ENCODE measurements at regions not wholly inside any gene's neighbourhood (a gene's known extent, or its start where the extent isn't known, plus 50 kb on each side); places are given as distances from the start of the nearest gene placed in this dataset.

GRCh38 chr6:126245077-126245476, 94.8 kb upstream of the CENPW start (continued):
- no peak for TF ChIP-seq ATF6 (CRISPR knock-in tag; IDR thresholded peaks at IDR 0.05)

DNA sequence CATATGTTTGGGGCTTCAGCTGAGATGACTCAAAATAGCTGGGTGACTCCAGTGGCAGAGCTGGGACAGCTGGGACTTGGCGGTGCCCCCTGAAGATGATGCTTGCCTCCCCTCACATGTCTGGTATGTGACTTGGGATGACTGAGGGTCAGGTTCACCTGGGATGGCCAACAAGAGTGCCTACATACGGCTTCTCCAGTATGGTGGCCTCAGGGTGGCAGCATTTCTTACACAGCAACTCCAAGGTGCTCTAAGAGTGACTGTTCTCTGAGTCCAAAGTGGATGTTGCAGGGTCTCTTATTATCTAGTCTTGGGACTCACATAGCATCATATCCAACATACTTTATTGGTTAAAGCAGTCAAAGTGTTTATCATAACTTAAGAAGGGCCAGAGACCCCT, 87.8 kb upstream of the CENPW start:
- Mint-ChIP-seq H3K4me1 (0 out of 2 replicates have a peak, but pooled peaks cover 3% of the 10 kb centered on the region), H3K4me3 (no peak overlapping the region), H3K27ac (no peak overlapping the region), H3K36me3 (no peaks in the 10 kb centered on the region), H3K27me3 (ENCODE audit: low read depth) (no peaks in the 10 kb centered on the region), H3K9me3 (peaks cover 2% of the 10 kb centered on the region)
- ChIA-PET POLR2A (no interaction called here), CTCF (interaction anchor here (0.8 kb wide), 1 partner anchor 9 kb away, joined by 3 read pairs; no protein-coding TSS in a partner anchor)
- DNase-seq (ENCODE audit: low spot score) (peak; percentile 31), ATAC-seq (peak; percentile 97)
- TF ChIP-seq CTCF (IDR thresholded peaks at IDR 0.05) (no peak), NFYB (CRISPR knock-in tag; conservative IDR thresholded peaks at IDR 0.05; ENCODE audit: low read depth) (no peak), JAZF1 (CRISPR knock-in tag; IDR thresholded peaks at IDR 0.05) (no peak), NR3C1 (CRISPR knock-in tag; conservative IDR thresholded peaks at IDR 0.05; ENCODE audit: low read depth) (no peak), CBFB (CRISPR knock-in tag; IDR thresholded peaks at IDR 0.05; ENCODE audit: low read depth) (no peak), PRRX2 (CRISPR knock-in tag; IDR thresholded peaks at IDR 0.05) (no peak), RELA (CRISPR knock-in tag; IDR thresholded peaks at IDR 0.05; ENCODE audit: borderline replicate concordance) (no peak), GRHL2 (CRISPR knock-in tag; IDR thresholded peaks at IDR 0.05; ENCODE audit: insufficient replicate concordance, severe bottlenecking) (no peak), ATF1 (CRISPR knock-in tag; IDR thresholded peaks at IDR 0.05) (no peak), ERG (CRISPR knock-in tag; IDR thresholded peaks at IDR 0.05) (no peak), NFATC4 (CRISPR knock-in tag; IDR thresholded peaks at IDR 0.05) (no peak), SMAD4 (CRISPR knock-in tag; IDR thresholded peaks at IDR 0.05) (no peak), ATF3 (CRISPR knock-in tag; conservative IDR thresholded peaks at IDR 0.05) (no peak), GTF2I (CRISPR knock-in tag; conservative IDR thresholded peaks at IDR 0.05) (no peak), ZNF121 (CRISPR knock-in tag; IDR thresholded peaks at IDR 0.05) (no peak), CREB1 (CRISPR knock-in tag; IDR thresholded peaks at IDR 0.05) (no peak), ATF6 (CRISPR knock-in tag; IDR thresholded peaks at IDR 0.05) (no peak)

- ATAC-seq (no peak), DNase-seq (ENCODE audit: low spot score) (no peak)
- Mint-ChIP-seq H3K36me3 (no peaks in the 10 kb centered on the region), H3K4me1 (0 out of 2 replicates have a peak, but pooled peaks cover 3% of the 10 kb centered on the region), H3K27ac (no peak overlapping the region), H3K27me3 (ENCODE audit: low read depth) (no peaks in the 10 kb centered on the region), H3K9me3 (peaks cover 5% of the 10 kb centered on the region), H3K4me3 (no peak overlapping the region)
- CTCF ChIA-PET, result no interaction called here
- POLR2A ChIA-PET, result no interaction called here
- TF ChIP-seq SOX15 (CRISPR knock-in tag; IDR thresholded peaks at IDR 0.05) (no peak), RORB (CRISPR knock-in tag; IDR thresholded peaks at IDR 0.05) (no peak), SMAD4 (CRISPR knock-in tag; IDR thresholded peaks at IDR 0.05) (no peak), HMGXB4 (CRISPR knock-in tag; IDR thresholded peaks at IDR 0.05) (no peak), ZNF317 (CRISPR knock-in tag; IDR thresholded peaks at IDR 0.05; ENCODE audit: borderline replicate concordance, low read depth) (no peak), CBFB (CRISPR knock-in tag; IDR thresholded peaks at IDR 0.05; ENCODE audit: low read depth) (no peak), SMAD3 (CRISPR knock-in tag; IDR thresholded peaks at IDR 0.05; ENCODE audit: borderline replicate concordance) (no peak)
- TF ChIP-seq, protein P1, sequence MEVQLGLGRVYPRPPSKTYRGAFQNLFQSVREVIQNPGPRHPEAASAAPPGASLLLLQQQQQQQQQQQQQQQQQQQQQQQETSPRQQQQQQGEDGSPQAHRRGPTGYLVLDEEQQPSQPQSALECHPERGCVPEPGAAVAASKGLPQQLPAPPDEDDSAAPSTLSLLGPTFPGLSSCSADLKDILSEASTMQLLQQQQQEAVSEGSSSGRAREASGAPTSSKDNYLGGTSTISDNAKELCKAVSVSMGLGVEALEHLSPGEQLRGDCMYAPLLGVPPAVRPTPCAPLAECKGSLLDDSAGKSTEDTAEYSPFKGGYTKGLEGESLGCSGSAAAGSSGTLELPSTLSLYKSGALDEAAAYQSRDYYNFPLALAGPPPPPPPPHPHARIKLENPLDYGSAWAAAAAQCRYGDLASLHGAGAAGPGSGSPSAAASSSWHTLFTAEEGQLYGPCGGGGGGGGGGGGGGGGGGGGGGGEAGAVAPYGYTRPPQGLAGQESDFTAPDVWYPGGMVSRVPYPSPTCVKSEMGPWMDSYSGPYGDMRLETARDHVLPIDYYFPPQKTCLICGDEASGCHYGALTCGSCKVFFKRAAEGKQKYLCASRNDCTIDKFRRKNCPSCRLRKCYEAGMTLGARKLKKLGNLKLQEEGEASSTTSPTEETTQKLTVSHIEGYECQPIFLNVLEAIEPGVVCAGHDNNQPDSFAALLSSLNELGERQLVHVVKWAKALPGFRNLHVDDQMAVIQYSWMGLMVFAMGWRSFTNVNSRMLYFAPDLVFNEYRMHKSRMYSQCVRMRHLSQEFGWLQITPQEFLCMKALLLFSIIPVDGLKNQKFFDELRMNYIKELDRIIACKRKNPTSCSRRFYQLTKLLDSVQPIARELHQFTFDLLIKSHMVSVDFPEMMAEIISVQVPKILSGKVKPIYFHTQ (CRISPR knock-in tag; IDR thresholded peaks at IDR 0.05), result no peak
These were observed 86.5 kb upstream of the CENPW start for GRCh38 chr6:126253431-126253830.

Data from WTC11 (cell line).